ENCODE measurements at regions not wholly inside any gene's neighbourhood (a gene's known extent, or its start where the extent isn't known, plus 50 kb on each side); places are given as distances from the start of the nearest gene placed in this dataset.
"Not testable (repeated sequence)": the region's sequence is repeated elsewhere in the genome, so short reads cannot be mapped to it uniquely, and the experiment has no call there.

GRCh38 chr7:29642494-29643155 lies 79.0 kb downstream of the PRR15 start:
- Mint-ChIP-seq H3K4me1 (no peaks in the 10 kb centered on the region), H3K27ac (no peak overlapping the region), H3K9me3 (no peaks in the 10 kb centered on the region), H3K36me3 (no peaks in the 10 kb centered on the region), H3K27me3 (no peaks in the 10 kb centered on the region), H3K4me3 (no peak overlapping the region)

- not testable (repeated sequence) for H3K4me1 Mint-ChIP-seq, H3K27ac Mint-ChIP-seq, H3K9me3 Mint-ChIP-seq, H3K36me3 Mint-ChIP-seq, H3K4me3 Mint-ChIP-seq, H3K27me3 Mint-ChIP-seq
Measured at GRCh38 chr7:29646116-29646515, 82.5 kb downstream of the PRR15 start.

- H3K4me1 Mint-ChIP-seq = no peaks in the 10 kb centered on the region
- H3K27ac Mint-ChIP-seq = no peak overlapping the region
- H3K4me3 Mint-ChIP-seq = no peak overlapping the region
- H3K9me3 Mint-ChIP-seq = no peaks in the 10 kb centered on the region
- no peaks in the 10 kb centered on the region for H3K36me3 Mint-ChIP-seq
- no peaks in the 10 kb centered on the region for H3K27me3 Mint-ChIP-seq
Measured at GRCh38 chr7:29647020-29647654, 83.5 kb downstream of the PRR15 start.

- H3K36me3 Mint-ChIP-seq, H3K27ac Mint-ChIP-seq, H3K27me3 Mint-ChIP-seq, H3K4me3 Mint-ChIP-seq, H3K4me1 Mint-ChIP-seq, H3K9me3 Mint-ChIP-seq: not testable (repeated sequence)
Measured at GRCh38 chr7:29647691-29648210, 84.1 kb downstream of the PRR15 start.

GRCh38 chr7:29649028-29649716 lies 85.5 kb downstream of the PRR15 start:
- H3K9me3 Mint-ChIP-seq = no peaks in the 10 kb centered on the region
- no peaks in the 10 kb centered on the region for H3K4me1 Mint-ChIP-seq
- H3K27ac Mint-ChIP-seq = no peak overlapping the region
- H3K4me3 Mint-ChIP-seq = no peak overlapping the region
- H3K27me3 Mint-ChIP-seq = no peaks in the 10 kb centered on the region
- H3K36me3 Mint-ChIP-seq = no peaks in the 10 kb centered on the region

GRCh38 chr7:29649876-29650275 lies 86.2 kb downstream of the PRR15 start:
- Mint-ChIP-seq H3K36me3 (no peaks in the 10 kb centered on the region), H3K9me3 (no peaks in the 10 kb centered on the region), H3K27ac (no peak overlapping the region), H3K4me3 (no peak overlapping the region), H3K27me3 (no peaks in the 10 kb centered on the region), H3K4me1 (no peaks in the 10 kb centered on the region)

GRCh38 chr7:29651477-29651876 lies 87.8 kb downstream of the PRR15 start:
- Mint-ChIP-seq H3K4me3 (no peak overlapping the region), H3K4me1 (no peaks in the 10 kb centered on the region), H3K9me3 (no peaks in the 10 kb centered on the region), H3K27me3 (no peaks in the 10 kb centered on the region), H3K27ac (no peak overlapping the region), H3K36me3 (no peaks in the 10 kb centered on the region)

GRCh38 chr7:29652556-29652955 lies 88.9 kb downstream of the PRR15 start:
- no peak overlapping the region for H3K4me3 Mint-ChIP-seq
- no peaks in the 10 kb centered on the region for H3K27me3 Mint-ChIP-seq
- no peaks in the 10 kb centered on the region for H3K4me1 Mint-ChIP-seq
- H3K36me3 Mint-ChIP-seq = no peaks in the 10 kb centered on the region
- no peak overlapping the region for H3K27ac Mint-ChIP-seq
- H3K9me3 Mint-ChIP-seq = no peaks in the 10 kb centered on the region

GRCh38 chr7:29654340-29654739 lies 90.7 kb downstream of the PRR15 start:
- H3K9me3 Mint-ChIP-seq, H3K27me3 Mint-ChIP-seq, H3K36me3 Mint-ChIP-seq, H3K4me3 Mint-ChIP-seq, H3K27ac Mint-ChIP-seq, H3K4me1 Mint-ChIP-seq: not testable (repeated sequence)

GRCh38 chr7:29657288-29657687 lies 93.7 kb downstream of the PRR15 start:
- H3K4me1 Mint-ChIP-seq = no peaks in the 10 kb centered on the region
- no peak overlapping the region for H3K4me3 Mint-ChIP-seq
- H3K36me3 Mint-ChIP-seq = no peaks in the 10 kb centered on the region
- H3K27me3 Mint-ChIP-seq = no peaks in the 10 kb centered on the region
- H3K27ac Mint-ChIP-seq = no peak overlapping the region
- H3K9me3 Mint-ChIP-seq = no peaks in the 10 kb centered on the region

GRCh38 chr7:29657856-29658255 lies 94.2 kb downstream of the PRR15 start:
- Mint-ChIP-seq H3K9me3 (no peaks in the 10 kb centered on the region), H3K27me3 (peaks cover 2% of the 10 kb centered on the region), H3K27ac (no peak overlapping the region), H3K36me3 (peaks cover 1% of the 10 kb centered on the region), H3K4me1 (no peaks in the 10 kb centered on the region), H3K4me3 (no peak overlapping the region)

GRCh38 chr7:29659213-29659612 lies 95.6 kb downstream of the PRR15 start:
- not testable (repeated sequence) for H3K36me3 Mint-ChIP-seq, H3K27ac Mint-ChIP-seq, H3K9me3 Mint-ChIP-seq, H3K4me3 Mint-ChIP-seq, H3K27me3 Mint-ChIP-seq, H3K4me1 Mint-ChIP-seq

GRCh38 chr7:29662899-29663298 lies 99.3 kb downstream of the PRR15 start:
- H3K36me3 Mint-ChIP-seq, H3K27me3 Mint-ChIP-seq, H3K4me1 Mint-ChIP-seq, H3K9me3 Mint-ChIP-seq, H3K4me3 Mint-ChIP-seq, H3K27ac Mint-ChIP-seq: not testable (repeated sequence)

- not testable (repeated sequence) for H3K36me3 Mint-ChIP-seq, H3K4me3 Mint-ChIP-seq, H3K27me3 Mint-ChIP-seq, H3K4me1 Mint-ChIP-seq, H3K9me3 Mint-ChIP-seq, H3K27ac Mint-ChIP-seq
Measured at GRCh38 chr7:29664999-29665398, 101.4 kb downstream of the PRR15 start.

- H3K36me3 Mint-ChIP-seq, H3K9me3 Mint-ChIP-seq, H3K27me3 Mint-ChIP-seq, H3K4me3 Mint-ChIP-seq, H3K27ac Mint-ChIP-seq, H3K4me1 Mint-ChIP-seq: not testable (repeated sequence)
Measured at GRCh38 chr7:29667096-29667669, 103.5 kb downstream of the PRR15 start.

- H3K4me3 Mint-ChIP-seq, H3K9me3 Mint-ChIP-seq, H3K4me1 Mint-ChIP-seq, H3K27ac Mint-ChIP-seq, H3K36me3 Mint-ChIP-seq, H3K27me3 Mint-ChIP-seq: not testable (repeated sequence)
Measured at GRCh38 chr7:29671286-29671685, 107.7 kb downstream of the PRR15 start.

Data from activated naive CD4-positive, alpha-beta T cell treated with anti-CD3 and anti-CD28 coated beads, Interleukin-2, amount 50 U/mL, for 24 hours (primary cell).